Lung (tissue), 9 donors: ENCODE measurements at regions not wholly inside any gene's neighbourhood (a gene's known extent, or its start where the extent isn't known, plus 50 kb on each side); places are given as distances from the start of the nearest gene placed in this dataset.
"Not testable (repeated sequence)": the region's sequence is repeated elsewhere in the genome, so short reads cannot be mapped to it uniquely, and the experiment has no call there.

Source experiments
- ATAC-seq: fragments of 200-7000 bp; cut with Tn5 transposase; one replicate; pipeline ENCODE4 v1.9.1; 2020; ENCODE audit warnings: moderate number of reproducible peaks; ENCODE audit not compliant: insufficient read depth, low FRiP score
- DNase-seq, 3 donors: peaks; one replicate each; pipeline ENCODE4 v3.0.0-alpha.2; 2013 to 2017
- H3K27ac ChIP-seq, 2 donors: one replicate each; pipeline ENCODE4 v1.5.1; 2013; ENCODE audit warnings: mild to moderate bottlenecking in 2 of 2, moderate library complexity in 2 of 2, control low read depth in 1 of 2, inconsistent platforms in 1 of 2, low read depth in 1 of 2, low read length in 1 of 2
- H3K27me3 ChIP-seq, 3 donors: one replicate each; pipeline ENCODE4 v1.5.1; 2013; ENCODE audit warnings: low read length in 2 of 3; ENCODE audit not compliant: control insufficient read depth in 3 of 3, insufficient read depth in 3 of 3
- H3K36me3 ChIP-seq, 4 donors: one replicate each; pipeline ENCODE4 v1.5.1; 2013; ENCODE audit warnings: low read length in 4 of 4, mild to moderate bottlenecking in 1 of 4, moderate library complexity in 1 of 4; ENCODE audit not compliant: control insufficient read depth in 4 of 4, insufficient read depth in 4 of 4
- H3K4me1 ChIP-seq, 5 donors: one replicate each; pipeline ENCODE4 v1.5.1; 2013; ENCODE audit warnings: low read length in 5 of 5, mild to moderate bottlenecking in 2 of 5, moderate library complexity in 1 of 5; ENCODE audit not compliant: control insufficient read depth in 5 of 5, insufficient read depth in 5 of 5
- H3K4me3 ChIP-seq: one replicate; pipeline ENCODE4 v1.5.1; 2013; ENCODE audit warnings: mild to moderate bottlenecking, control low read depth, moderate library complexity
- H3K9ac ChIP-seq, 2 donors: one replicate each; pipeline ENCODE4 v1.5.1; 2013; ENCODE audit warnings: low read length in 2 of 2, control low read depth in 1 of 2; ENCODE audit not compliant: insufficient read depth in 1 of 2
- H3K9me3 ChIP-seq, 4 donors: one replicate each; pipeline ENCODE4 v1.5.1; 2013; ENCODE audit warnings: low read length in 3 of 4, mild to moderate bottlenecking in 1 of 4, moderate library complexity in 1 of 4; ENCODE audit not compliant: control insufficient read depth in 4 of 4, insufficient read depth in 3 of 4
- WGBS, 2 donors: extraction: QIAGEN DNeasy Blood & Tissue Kit; methylation state at CpG; one replicate each; pipeline ENCODE4 v1.1.7; 2013; 5-methylcytosine and 5-hydroxymethylcytosine counted together
- donor health status: Bipolar disorder and iron deficiency.
- donor health status: healthy.
- donor health status: DM: yes; HTN: yes; CAD: no.

DNA sequence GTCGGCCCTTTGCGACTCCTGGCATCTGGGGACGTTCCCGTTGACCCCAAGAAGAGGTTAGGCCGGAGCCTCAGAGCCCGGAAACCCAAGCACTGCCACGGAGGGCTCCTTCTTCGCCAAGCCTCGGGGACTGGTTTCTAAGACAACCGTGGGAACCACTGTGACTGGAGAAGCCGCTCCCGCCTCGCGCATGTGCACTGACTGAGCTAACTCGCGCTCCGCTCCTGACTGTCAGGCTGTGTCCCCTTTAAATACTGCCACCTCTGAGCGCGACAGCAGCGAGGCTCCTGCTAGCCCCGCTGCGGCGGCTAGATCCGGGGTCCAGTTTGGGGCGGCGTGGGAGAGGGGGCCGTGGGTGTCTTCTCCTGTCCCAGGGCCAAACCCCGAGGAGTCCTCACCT lies 104.2 kb upstream of the FOXD4L5 start:
- H3K9ac ChIP-seq, ATAC-seq, H3K36me3 ChIP-seq, H3K4me1 ChIP-seq, H3K4me3 ChIP-seq, DNase-seq, H3K27me3 ChIP-seq, H3K27ac ChIP-seq: not testable (repeated sequence)
- H3K9me3 ChIP-seq = peaks cover 0 to 13% (median under 1%) of the 10 kb centered on the region in 4 donors
- WGBS, 2 donors = 92 to 93% methylated on average over 22 to 28 of the region's 28 CpGs

DNA sequence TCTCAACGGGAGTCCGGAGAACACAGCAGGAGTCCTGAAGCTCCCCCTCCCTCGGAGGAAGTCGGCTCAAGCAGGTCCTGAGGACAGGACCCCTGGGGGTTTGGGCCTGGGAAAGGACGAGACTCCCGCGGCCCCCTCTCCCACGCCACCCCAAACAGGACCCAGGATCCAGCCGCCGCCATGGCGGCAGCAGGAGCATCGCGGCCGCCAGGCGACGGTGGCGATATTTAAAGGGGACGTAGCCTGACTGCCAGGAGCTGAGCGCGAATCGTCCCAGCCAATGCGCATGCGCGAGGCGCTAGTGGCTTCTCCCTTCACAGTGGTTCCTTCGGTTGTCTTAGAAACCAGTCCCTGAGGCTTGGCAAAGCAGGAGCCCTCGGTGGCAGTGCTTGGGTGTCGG lies 101.7 kb upstream of the FOXD4L5 start:
- DNase-seq = peak; percentile 72 to 91 (median 88)
- H3K27ac ChIP-seq, H3K36me3 ChIP-seq, H3K4me1 ChIP-seq, ATAC-seq, H3K27me3 ChIP-seq, H3K9ac ChIP-seq: not testable (repeated sequence)
- 57 to 58% methylated on average over 28 of the region's 28 CpGs for WGBS, 2 donors
- peak overlapping the region; percentile 19 for H3K4me3 ChIP-seq
- peaks cover 0 to 15% (median 1%) of the 10 kb centered on the region in 4 donors for H3K9me3 ChIP-seq

- not testable (repeated sequence) for H3K36me3 ChIP-seq, ATAC-seq, H3K9ac ChIP-seq, H3K27ac ChIP-seq, H3K4me3 ChIP-seq, H3K4me1 ChIP-seq, H3K27me3 ChIP-seq, DNase-seq
- WGBS, 2 donors = 70 to 71% methylated on average over 18 of the region's 18 CpGs
- H3K9me3 ChIP-seq = peaks cover 0 to 15% (median 1%) of the 10 kb centered on the region in 4 donors
These were observed 101.2 kb upstream of the FOXD4L5 start for GRCh38 chr9:65386191-65386590.

GRCh38 chr9:65385655-65386024 lies 100.6 kb upstream of the FOXD4L5 start:
- not testable (repeated sequence) for H3K9ac ChIP-seq, DNase-seq, H3K36me3 ChIP-seq, H3K4me3 ChIP-seq, H3K27ac ChIP-seq, ATAC-seq, H3K4me1 ChIP-seq, H3K27me3 ChIP-seq
- 68 to 69% methylated on average over 20 to 22 of the region's 22 CpGs for WGBS, 2 donors
- H3K9me3 ChIP-seq = peaks cover 0 to 15% (median 1%) of the 10 kb centered on the region in 4 donors

DNA sequence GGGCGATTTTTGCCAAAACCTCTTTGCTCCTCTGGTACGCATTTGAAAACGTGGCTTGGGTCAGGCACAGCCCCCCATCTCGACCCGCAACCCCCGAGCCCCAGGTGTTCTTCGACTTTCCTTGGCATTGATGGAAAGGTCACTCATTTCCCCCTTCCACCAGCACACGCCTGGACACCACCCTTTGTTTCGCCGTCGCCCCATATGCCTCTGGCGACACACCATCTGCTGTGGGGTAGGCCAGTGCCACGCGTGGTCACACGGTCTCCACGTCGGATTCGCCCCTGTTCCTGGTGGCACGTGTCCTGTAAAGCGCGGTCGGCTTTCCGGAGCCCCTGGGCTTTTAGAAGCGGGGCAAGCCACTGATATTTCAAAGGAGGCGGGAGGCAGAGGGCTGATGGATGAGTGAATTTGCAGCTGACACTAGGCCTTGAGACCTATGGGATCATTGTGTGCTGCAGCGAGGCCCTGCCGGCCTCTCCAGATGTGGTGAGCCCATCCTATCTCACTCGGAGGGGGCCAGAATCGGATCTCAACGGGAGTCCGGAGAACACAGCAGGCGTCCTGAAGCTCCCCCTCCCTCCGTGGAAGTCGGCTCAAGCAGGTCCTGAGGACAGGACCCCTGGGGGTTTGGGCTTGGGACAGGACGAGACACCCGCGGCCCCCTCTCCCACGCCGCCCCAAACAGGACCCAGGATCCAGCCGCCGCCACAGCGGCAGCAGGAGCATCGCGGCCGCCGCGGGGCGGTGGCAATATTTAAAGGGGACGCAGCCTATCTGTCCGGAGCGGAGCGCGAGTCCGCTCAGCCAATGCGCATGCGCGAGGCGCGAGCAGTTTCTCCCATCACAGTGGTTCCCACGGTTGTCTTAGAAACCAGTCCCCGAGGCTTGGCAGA lies 100.0 kb upstream of the FOXD4L5 start:
- H3K9ac ChIP-seq, H3K27ac ChIP-seq, H3K4me1 ChIP-seq, H3K36me3 ChIP-seq, H3K4me3 ChIP-seq, H3K27me3 ChIP-seq, DNase-seq, ATAC-seq: not testable (repeated sequence)
- peaks cover 0 to 15% (median 1%) of the 10 kb centered on the region in 4 donors for H3K9me3 ChIP-seq
- 66 to 70% methylated on average over 52 to 61 of the region's 61 CpGs for WGBS, 2 donors

GRCh38 chr9:65384066-65384465 lies 99.1 kb upstream of the FOXD4L5 start:
- H3K4me1 ChIP-seq, H3K27ac ChIP-seq, DNase-seq, H3K9ac ChIP-seq, ATAC-seq, H3K36me3 ChIP-seq, H3K4me3 ChIP-seq, H3K27me3 ChIP-seq: not testable (repeated sequence)
- WGBS, 2 donors = 67 to 72% methylated on average over 11 of the region's 11 CpGs
- H3K9me3 ChIP-seq = peaks cover 0 to 15% (median 1%) of the 10 kb centered on the region in 4 donors

- 80 to 87% methylated on average over 18 to 20 of the region's 20 CpGs for WGBS, 2 donors
- not testable (repeated sequence) for DNase-seq, H3K9ac ChIP-seq, H3K36me3 ChIP-seq, H3K4me1 ChIP-seq, H3K27ac ChIP-seq, H3K27me3 ChIP-seq, ATAC-seq, H3K4me3 ChIP-seq
- H3K9me3 ChIP-seq = peaks cover 0 to 15% (median 1%) of the 10 kb centered on the region in 4 donors
These were observed 98.6 kb upstream of the FOXD4L5 start for GRCh38 chr9:65383646-65384045.

- not testable (repeated sequence) for H3K4me1 ChIP-seq, ATAC-seq, H3K4me3 ChIP-seq, H3K36me3 ChIP-seq, H3K27ac ChIP-seq, H3K27me3 ChIP-seq, H3K9ac ChIP-seq
- 56 to 59% methylated on average over 37 to 38 of the region's 38 CpGs for WGBS, 2 donors
- peaks cover 0 to 15% (median 1%) of the 10 kb centered on the region in 4 donors for H3K9me3 ChIP-seq
- DNase-seq = peak in 1 of 3 donors; percentile 1
These were observed 97.8 kb upstream of the FOXD4L5 start for GRCh38 chr9:65382701-65383318.
